ENCODE measurements at regions not wholly inside any gene's neighbourhood (a gene's known extent, or its start where the extent isn't known, plus 50 kb on each side); places are given as distances from the start of the nearest gene placed in this dataset.

DNA sequence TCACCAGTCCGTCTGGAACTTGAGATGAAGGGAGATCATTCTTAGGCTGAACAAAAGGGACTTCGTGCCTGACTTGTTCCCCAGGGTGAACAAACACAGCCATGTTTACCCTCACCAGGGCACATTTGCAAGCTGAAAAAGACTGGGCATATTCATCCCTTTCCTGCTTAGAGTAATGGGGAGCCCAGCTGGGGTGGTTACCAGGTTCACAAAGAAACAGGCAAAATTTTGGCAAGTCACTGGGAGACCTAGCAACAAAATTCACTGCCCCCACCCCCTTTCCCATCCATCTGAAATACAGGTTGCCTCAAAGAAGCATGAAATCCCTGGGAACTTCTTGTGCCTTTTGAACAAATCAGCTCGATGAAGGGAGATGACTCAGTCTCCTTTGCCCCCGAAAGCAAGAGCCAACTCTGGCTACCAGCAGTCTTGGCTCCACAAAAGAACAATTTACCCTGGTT lies 775.0 kb downstream of the SQOR start:
- Mint-ChIP-seq H3K36me3 (ENCODE audit: low read depth, unreplicated experiment) (no peaks in the 10 kb centered on the region), H3K27ac (ENCODE audit: unreplicated experiment) (no peak overlapping the region), H3K27me3 (ENCODE audit: low read depth, unreplicated experiment) (no peaks in the 10 kb centered on the region), H3K4me1 (ENCODE audit: low read depth, unreplicated experiment) (peaks cover 13% of the 10 kb centered on the region), H3K9me3 (ENCODE audit: unreplicated experiment) (no peaks in the 10 kb centered on the region), H3K4me3 (ENCODE audit: unreplicated experiment) (no peak overlapping the region)
- Histone ChIP-seq H3K4me1 (ENCODE audit: insufficient read depth, low read length) (no peaks in the 10 kb centered on the region), H3K9ac (ENCODE audit: low read length) (no peak overlapping the region), H4K20me1 (ENCODE audit: insufficient read depth, low read length) (no peaks in the 10 kb centered on the region), H3K27me3 (ENCODE audit: insufficient read depth, low read length) (no peaks in the 10 kb centered on the region), H3K4me2 (ENCODE audit: low read length) (no peak overlapping the region), H3K9me3 (ENCODE audit: insufficient read depth, low read depth, low read length) (no peaks in the 10 kb centered on the region), H2AFZ (ENCODE audit: low read depth, low read length) (no peak overlapping the region), H3K79me2 (ENCODE audit: insufficient read depth, low read length) (no peaks in the 10 kb centered on the region), H3K4me3 (ENCODE audit: insufficient read depth, low read depth, low read length) (no peak overlapping the region), H3K27ac (ENCODE audit: low read depth, low read length) (no peak overlapping the region), H3K36me3 (ENCODE audit: insufficient read depth, low read length) (no peaks in the 10 kb centered on the region)
- FAIRE-seq, result no peak
- TF ChIP-seq, protein P1, sequence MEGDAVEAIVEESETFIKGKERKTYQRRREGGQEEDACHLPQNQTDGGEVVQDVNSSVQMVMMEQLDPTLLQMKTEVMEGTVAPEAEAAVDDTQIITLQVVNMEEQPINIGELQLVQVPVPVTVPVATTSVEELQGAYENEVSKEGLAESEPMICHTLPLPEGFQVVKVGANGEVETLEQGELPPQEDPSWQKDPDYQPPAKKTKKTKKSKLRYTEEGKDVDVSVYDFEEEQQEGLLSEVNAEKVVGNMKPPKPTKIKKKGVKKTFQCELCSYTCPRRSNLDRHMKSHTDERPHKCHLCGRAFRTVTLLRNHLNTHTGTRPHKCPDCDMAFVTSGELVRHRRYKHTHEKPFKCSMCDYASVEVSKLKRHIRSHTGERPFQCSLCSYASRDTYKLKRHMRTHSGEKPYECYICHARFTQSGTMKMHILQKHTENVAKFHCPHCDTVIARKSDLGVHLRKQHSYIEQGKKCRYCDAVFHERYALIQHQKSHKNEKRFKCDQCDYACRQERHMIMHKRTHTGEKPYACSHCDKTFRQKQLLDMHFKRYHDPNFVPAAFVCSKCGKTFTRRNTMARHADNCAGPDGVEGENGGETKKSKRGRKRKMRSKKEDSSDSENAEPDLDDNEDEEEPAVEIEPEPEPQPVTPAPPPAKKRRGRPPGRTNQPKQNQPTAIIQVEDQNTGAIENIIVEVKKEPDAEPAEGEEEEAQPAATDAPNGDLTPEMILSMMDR (IDR thresholded peaks at IDR 0.05; ENCODE audit: insufficient read depth, low read depth, low read length), result no peak
- no peak for TF ChIP-seq EZH2 (IDR thresholded peaks at IDR 0.05; ENCODE audit: insufficient read depth, low read length)
- DNase-seq (ENCODE audit: low read depth), result no peak

GRCh38 chr15:46410705-46411104 lies 775.9 kb downstream of the SQOR start:
- no peaks in the 10 kb centered on the region for H3K36me3 ChIP-seq (ENCODE audit: insufficient read depth, low read length)
- Mint-ChIP-seq H3K27me3 (ENCODE audit: low read depth, unreplicated experiment) (no peaks in the 10 kb centered on the region), H3K36me3 (ENCODE audit: low read depth, unreplicated experiment) (no peaks in the 10 kb centered on the region), H3K9me3 (ENCODE audit: unreplicated experiment) (no peaks in the 10 kb centered on the region), H3K4me3 (ENCODE audit: unreplicated experiment) (no peak overlapping the region), H3K4me1 (ENCODE audit: low read depth, unreplicated experiment) (peaks cover 13% of the 10 kb centered on the region), H3K27ac (ENCODE audit: unreplicated experiment) (no peak overlapping the region)
- no peaks in the 10 kb centered on the region for H3K9me3 ChIP-seq (ENCODE audit: insufficient read depth, low read depth, low read length)
- no peaks in the 10 kb centered on the region for H3K4me1 ChIP-seq (ENCODE audit: insufficient read depth, low read length)
- no peak overlapping the region for H2AFZ ChIP-seq (ENCODE audit: low read depth, low read length)
- H3K79me2 ChIP-seq (ENCODE audit: insufficient read depth, low read length), result no peaks in the 10 kb centered on the region
- FAIRE-seq (no peak), DNase-seq (ENCODE audit: low read depth) (no peak)
- H3K4me3 ChIP-seq (ENCODE audit: insufficient read depth, low read depth, low read length), result no peak overlapping the region
- no peaks in the 10 kb centered on the region for H3K27me3 ChIP-seq (ENCODE audit: insufficient read depth, low read length)
- no peak overlapping the region for H3K9ac ChIP-seq (ENCODE audit: low read length)
- H3K27ac ChIP-seq (ENCODE audit: low read depth, low read length), result no peak overlapping the region
- H4K20me1 ChIP-seq (ENCODE audit: insufficient read depth, low read length), result no peaks in the 10 kb centered on the region
- no peak overlapping the region for H3K4me2 ChIP-seq (ENCODE audit: low read length)
- TF ChIP-seq, protein P1 (IDR thresholded peaks at IDR 0.05; ENCODE audit: insufficient read depth, low read depth, low read length), result no peak
- no peak for TF ChIP-seq EZH2 (IDR thresholded peaks at IDR 0.05; ENCODE audit: insufficient read depth, low read length)

- DNase-seq (ENCODE audit: low read depth), result no peak
- Histone ChIP-seq H2AFZ (ENCODE audit: low read depth, low read length) (no peak overlapping the region), H3K4me1 (ENCODE audit: insufficient read depth, low read length) (no peaks in the 10 kb centered on the region), H3K9me3 (ENCODE audit: insufficient read depth, low read depth, low read length) (no peaks in the 10 kb centered on the region), H3K27me3 (ENCODE audit: insufficient read depth, low read length) (no peaks in the 10 kb centered on the region), H3K9ac (ENCODE audit: low read length) (no peak overlapping the region), H3K4me3 (ENCODE audit: insufficient read depth, low read depth, low read length) (no peak overlapping the region), H3K4me2 (ENCODE audit: low read length) (no peak overlapping the region), H3K27ac (ENCODE audit: low read depth, low read length) (no peak overlapping the region), H3K79me2 (ENCODE audit: insufficient read depth, low read length) (no peaks in the 10 kb centered on the region), H3K36me3 (ENCODE audit: insufficient read depth, low read length) (no peaks in the 10 kb centered on the region), H4K20me1 (ENCODE audit: insufficient read depth, low read length) (no peaks in the 10 kb centered on the region)
- H3K4me3 Mint-ChIP-seq (ENCODE audit: unreplicated experiment), result no peak overlapping the region
- no peaks in the 10 kb centered on the region for H3K36me3 Mint-ChIP-seq (ENCODE audit: low read depth, unreplicated experiment)
- no peak overlapping the region for H3K27ac Mint-ChIP-seq (ENCODE audit: unreplicated experiment)
- H3K27me3 Mint-ChIP-seq (ENCODE audit: low read depth, unreplicated experiment), result no peaks in the 10 kb centered on the region
- peaks cover 13% of the 10 kb centered on the region for H3K4me1 Mint-ChIP-seq (ENCODE audit: low read depth, unreplicated experiment)
- FAIRE-seq, result no peak
- H3K9me3 Mint-ChIP-seq (ENCODE audit: unreplicated experiment), result no peaks in the 10 kb centered on the region
- no peak for TF ChIP-seq EZH2 (IDR thresholded peaks at IDR 0.05; ENCODE audit: insufficient read depth, low read length)
- TF ChIP-seq, protein P1 (IDR thresholded peaks at IDR 0.05; ENCODE audit: insufficient read depth, low read depth, low read length), result no peak
These were observed 777.1 kb downstream of the SQOR start for GRCh38 chr15:46411900-46412299.

Measured in astrocyte (in vitro differentiated cells and primary cell).